Kidney glomerular epithelial cell (primary cell): ENCODE measurements at regions not wholly inside any gene's neighbourhood (a gene's known extent, or its start where the extent isn't known, plus 50 kb on each side); places are given as distances from the start of the nearest gene placed in this dataset.
A peak's percentile ranks its signal among the peaks of the same experiment; 100 is the strongest.

Source experiments
- DNase-seq: peaks from one replicate; lab custom pipeline; 2025; lab: John Stamatoyannopoulos, UW

DNA sequence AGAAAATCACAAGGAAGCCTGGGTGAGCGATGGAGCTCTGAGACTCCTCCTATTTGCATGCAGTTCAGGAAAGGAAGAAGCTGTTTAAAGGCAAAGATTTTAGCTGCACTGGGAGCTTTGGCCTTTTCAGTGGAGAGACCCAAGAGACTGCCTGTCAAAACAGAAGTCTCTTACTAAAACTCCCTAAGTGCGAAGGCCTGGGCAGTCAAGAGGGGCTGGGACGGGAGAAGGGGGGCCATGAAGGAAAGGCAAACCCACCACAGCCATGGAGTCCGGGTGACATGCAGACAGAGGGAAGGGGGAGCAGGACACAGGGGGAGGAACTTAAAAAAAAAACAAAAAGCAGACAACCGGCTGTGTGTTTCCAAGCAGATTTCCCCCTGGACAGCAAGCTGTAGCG, 537.6 kb upstream of the NOX3 start:
- no peak for DNase-seq

DNA sequence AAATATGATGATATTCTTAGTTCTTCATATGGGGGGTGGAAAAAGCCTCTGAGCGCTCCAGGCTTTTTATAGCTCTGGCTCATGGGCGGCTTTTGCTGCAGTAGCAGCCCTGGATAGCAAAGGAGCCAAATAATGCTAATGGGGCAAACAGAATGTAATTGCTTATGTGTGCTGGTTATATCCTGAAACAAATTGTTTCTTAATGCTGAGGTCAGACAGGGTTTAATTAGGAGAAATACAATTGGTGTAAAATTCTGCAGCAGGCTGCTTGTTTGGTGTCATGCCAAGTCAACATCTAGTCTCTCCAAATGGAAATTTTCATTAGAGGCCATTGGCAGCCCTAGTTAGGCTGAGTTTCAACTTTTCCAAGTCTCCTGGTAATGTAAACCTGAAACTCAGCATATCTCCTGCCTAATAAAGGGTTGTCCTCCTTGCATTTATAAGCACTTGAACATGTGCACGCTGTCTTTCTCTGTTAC, 530.1 kb upstream of the NOX3 start:
- no peak for DNase-seq

GRCh38 chr6:155980768-155981079, 525.1 kb upstream of the NOX3 start:
- DNase-seq = no peak

GRCh38 chr6:155980014-155980767, 524.6 kb upstream of the NOX3 start:
- DNase-seq = no peak

DNA sequence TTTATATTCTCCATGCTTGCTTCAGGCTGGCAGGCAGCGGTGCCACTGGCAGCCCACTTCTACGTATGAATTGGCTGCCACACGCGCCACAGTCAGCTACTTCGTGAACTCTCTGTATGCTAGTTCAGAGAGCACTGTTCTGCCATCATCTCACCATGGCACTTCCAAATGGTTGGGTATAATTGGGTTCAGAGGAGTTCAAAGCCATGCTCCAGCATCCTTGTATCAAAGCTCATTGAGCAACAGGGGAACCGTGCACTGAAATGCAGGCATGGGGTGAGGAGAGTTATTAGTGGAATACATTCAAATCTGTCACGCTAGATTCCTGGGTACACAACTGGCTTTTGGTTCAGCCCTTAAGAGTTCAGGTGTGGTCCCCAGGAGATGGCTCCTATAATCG, 519.9 kb upstream of the NOX3 start:
- DNase-seq = no peak

- DNase-seq = no peak
Measured at GRCh38 chr6:155974811-155975323, 519.2 kb upstream of the NOX3 start.

DNA sequence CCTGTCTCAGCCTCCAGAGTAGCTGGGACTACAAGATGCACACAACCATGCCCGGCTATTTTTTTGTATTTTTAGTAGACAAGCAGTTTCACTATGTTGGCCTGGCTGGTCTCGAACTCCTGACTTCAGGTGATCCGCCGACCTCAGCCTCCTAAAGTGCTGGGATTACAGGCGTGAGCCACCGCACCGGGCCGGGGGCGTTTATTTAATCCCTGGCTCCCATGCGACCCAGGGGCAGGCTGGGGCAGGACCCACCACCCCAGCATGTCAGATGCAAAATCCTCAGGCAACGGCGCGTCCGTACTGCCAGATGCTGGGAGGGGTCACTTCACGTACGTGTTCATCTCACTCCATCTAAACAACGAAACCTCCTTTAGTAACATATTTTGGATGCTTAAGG, 518.7 kb upstream of the NOX3 start:
- no peak for DNase-seq

DNA sequence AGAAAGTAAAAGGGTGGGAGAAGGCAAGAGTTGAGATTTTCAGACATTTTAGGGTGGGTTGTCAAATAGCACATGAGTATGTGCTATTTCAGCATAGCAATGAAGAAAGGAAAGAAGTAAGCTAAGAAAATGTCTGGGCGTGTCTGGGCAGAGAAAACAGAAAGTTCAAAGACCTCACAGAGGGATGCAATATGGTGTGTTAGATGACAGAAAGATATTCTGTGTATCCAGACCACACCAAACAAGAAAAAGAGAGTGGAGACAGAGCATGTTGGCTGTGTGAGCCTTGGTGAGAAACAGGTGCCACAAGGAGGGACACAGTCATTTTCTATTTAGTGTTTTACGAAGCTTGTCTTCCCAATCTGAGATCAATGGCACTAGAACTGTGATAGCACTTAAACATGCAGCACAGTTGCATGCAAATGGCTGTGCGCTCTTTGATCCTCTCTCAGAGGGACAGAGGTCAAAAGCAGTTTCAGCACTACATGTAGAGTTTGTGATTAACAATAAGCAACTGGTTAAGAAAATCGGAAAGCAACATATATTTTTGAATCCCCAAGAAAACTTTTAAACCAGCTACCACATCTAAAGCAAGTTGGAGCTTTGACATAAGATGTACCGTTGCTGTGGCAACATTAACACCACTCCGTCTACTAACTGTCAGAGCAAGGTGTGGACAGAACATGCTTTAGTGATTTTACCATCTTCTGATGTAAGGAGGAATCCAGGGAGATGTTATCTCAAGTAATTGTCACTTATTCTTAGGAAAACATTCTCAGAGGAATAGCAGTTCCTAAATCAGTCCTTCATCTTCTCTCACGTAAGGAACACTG, 515.5 kb upstream of the NOX3 start:
- no peak for DNase-seq

DNA sequence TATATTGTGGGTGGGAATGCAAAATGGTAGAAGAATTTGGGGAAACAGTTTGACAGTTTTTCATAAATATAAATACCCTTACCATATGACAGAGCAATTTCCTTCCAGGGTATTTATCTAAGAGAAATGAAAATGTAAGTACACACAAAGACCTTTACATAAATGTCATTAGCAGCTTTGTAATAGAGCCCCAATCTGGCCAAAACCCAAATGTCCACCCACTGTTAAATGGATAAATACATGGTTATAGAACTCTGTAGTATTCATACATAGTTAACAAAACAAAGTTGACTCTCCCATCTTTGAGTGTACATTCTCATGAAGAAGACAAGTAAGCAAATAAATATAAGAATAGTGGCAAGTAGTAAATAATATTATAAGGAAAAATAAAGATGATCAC, 514.8 kb upstream of the NOX3 start:
- DNase-seq = no peak

GRCh38 chr6:155968921-155969320, 513.3 kb upstream of the NOX3 start:
- DNase-seq = no peak

- no peak for DNase-seq
Measured at GRCh38 chr6:155967322-155967721, 511.7 kb upstream of the NOX3 start.

DNA sequence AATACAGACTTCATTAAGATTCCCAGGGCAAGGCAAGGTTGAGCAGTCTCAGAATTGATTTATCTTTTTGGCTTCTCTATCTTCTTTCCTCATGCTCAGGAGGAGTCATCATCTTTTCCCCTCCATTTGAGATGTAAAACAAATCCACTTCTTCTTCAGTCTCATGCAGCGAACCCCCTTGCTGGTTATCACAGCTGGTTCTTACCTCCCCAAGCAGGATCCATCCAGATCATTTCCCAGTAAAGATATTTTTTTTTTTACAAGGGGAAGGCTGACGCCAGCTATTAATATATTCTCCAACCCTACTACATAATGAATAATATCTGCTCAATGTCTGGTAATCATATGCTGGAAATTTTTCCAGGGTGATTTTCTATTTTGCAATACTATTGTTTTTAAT, 508.9 kb upstream of the NOX3 start:
- DNase-seq = no peak

DNA sequence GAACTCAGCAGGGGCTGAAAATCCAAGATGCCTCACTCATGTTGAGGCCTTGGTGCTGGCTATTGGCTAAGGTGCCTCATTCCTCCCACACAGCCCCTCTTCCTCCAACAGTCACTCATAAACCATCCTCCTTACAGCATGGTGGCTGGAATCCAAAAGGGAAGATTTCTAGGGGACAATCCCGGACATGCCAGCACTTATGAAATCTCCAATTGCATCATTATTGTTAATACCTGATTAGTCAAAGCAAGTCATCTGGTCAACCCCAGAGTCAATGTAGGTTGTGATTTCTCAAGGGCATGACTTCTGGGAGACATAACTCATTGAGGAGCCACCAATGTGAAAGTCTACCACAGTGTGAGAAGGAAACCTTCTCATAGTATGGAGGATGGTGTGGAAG, 506.6 kb upstream of the NOX3 start:
- no peak for DNase-seq

- no peak for DNase-seq
Measured at GRCh38 chr6:155959898-155960495, 504.4 kb upstream of the NOX3 start.

GRCh38 chr6:155958550-155958949, 502.9 kb upstream of the NOX3 start:
- no peak for DNase-seq

GRCh38 chr6:155955038-155955437, 499.4 kb upstream of the NOX3 start:
- DNase-seq = no peak

DNA sequence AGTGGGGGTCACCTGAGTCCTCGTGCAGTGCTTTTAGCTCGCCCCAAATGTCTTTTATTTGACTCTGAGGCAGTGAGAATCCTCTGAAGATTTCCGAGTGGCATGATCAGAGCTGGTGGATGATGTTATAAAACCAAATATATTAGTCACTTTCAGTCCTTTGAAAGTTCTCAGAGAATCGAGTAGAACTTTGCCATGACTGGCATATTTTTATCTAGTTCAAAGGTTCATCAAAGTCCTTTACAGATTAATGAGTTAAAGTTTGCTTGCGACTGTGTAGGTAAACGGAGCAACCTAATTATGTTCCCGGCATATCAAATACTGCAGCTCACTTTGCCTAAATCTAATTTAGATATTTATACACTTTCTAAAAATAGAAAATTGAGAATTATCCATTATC, 498.5 kb upstream of the NOX3 start:
- DNase-seq = no peak

- no peak for DNase-seq
Measured at GRCh38 chr6:155949256-155949655, 493.6 kb upstream of the NOX3 start.

- DNase-seq = no peak
Measured at GRCh38 chr6:155946860-155947259, 491.2 kb upstream of the NOX3 start.

- peak; percentile 21 for DNase-seq
Measured at GRCh38 chr6:155943635-155944034, 488.0 kb upstream of the NOX3 start.

DNA sequence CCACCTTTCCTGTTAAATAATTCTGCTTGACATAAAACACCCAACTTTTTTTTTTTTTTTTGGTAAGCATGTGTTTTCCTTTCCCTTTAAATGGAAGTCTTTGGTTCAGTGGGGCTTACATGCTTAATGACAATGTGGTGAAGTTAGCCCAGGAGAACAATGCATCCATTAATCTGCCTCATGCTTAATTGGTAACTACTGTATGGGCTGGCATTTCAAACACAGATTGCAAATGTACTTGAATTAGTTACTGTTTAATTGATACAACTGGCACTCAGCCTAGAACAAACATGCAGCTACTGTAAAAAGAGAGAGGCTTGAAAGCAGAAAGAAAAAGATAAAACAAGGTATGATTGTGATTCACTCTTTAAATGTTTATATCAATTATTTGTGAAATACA, 483.6 kb upstream of the NOX3 start:
- peak; percentile 72 for DNase-seq

DNA sequence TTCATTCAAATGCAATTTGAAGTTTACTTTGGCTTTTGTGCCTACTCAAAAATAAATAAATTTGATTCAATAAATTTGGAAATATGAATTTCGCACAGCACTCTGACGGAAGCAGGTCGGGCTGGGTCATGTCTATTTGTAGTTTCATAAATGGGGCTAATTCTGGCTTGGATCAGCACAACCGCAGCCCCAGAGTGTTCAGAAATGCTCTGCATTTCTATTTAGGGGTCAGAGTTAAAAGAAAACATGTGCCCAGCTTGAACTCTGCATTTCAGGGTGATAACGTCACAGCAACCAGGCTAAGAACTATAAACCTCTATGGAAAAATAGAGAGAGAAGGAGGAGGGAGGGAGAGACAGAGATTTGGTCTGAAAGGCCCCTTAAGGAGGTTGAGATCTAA, 480.9 kb upstream of the NOX3 start:
- no peak for DNase-seq

GRCh38 chr6:155936127-155936526, 480.5 kb upstream of the NOX3 start:
- no peak for DNase-seq
